Caco-2 (cell line): ENCODE measurements at regions not wholly inside any gene's neighbourhood (a gene's known extent, or its start where the extent isn't known, plus 50 kb on each side); places are given as distances from the start of the nearest gene placed in this dataset.
"Not testable (repeated sequence)": the region's sequence is repeated elsewhere in the genome, so short reads cannot be mapped to it uniquely, and the experiment has no call there.

Source experiments
- BruUV-seq: library from RNA; stranded (reverse); fragments of 400-500 nt; replicated peaks from 2 replicates; lab custom pipeline; 2021; lab: Mats Ljungman, UMichigan
- CTCF ChIA-PET: fragments of 300-600 bp; sonication (Branson Sonifier 250); formaldehyde crosslinking; loops from one replicate; lab custom pipeline; 2022; ENCODE audit warnings: antibody characterized with exemption; lab: Charles Lee
- POLR2A ChIA-PET: fragments of 300-600 bp; sonication (Branson Sonifier 250); formaldehyde crosslinking; loops from one replicate; lab custom pipeline; 2022; ENCODE audit warnings: antibody characterized with exemption; lab: Charles Lee
- DNase-seq, 2 experiments: peaks; one replicate each; pipeline versions ENCODE4 v3.0.0 to v3.0.0-alpha.2; 2020 to 2022
- H3K27me3 ChIP-seq: replicated peaks from 2 replicates; pipeline ENCODE4 v1.6.0; 2011; ENCODE audit warnings: low read length; ENCODE audit not compliant: control insufficient read depth, insufficient read depth
- H3K36me3 ChIP-seq: 2 replicates; pipeline ENCODE4 v1.5.1; 2011; ENCODE audit warnings: low read length; ENCODE audit not compliant: control insufficient read depth, insufficient read depth
- H3K4me1 ChIP-seq: fragments of 250-450 bp; sonication (Bioruptor Pico); 2 replicates; pipeline ENCODE4 v1.5.1; 2020; ENCODE audit warnings: mild to moderate bottlenecking
- H3K4me3 ChIP-seq: 2 replicates; pipeline ENCODE4 v1.5.1; 2011; ENCODE audit warnings: low read depth, mild to moderate bottlenecking, control low read depth, low read length
- H3K9me3 ChIP-seq: fragments of 250-450 bp; sonication (Bioruptor Pico); 2 replicates; pipeline ENCODE4 v1.5.1; 2020; ENCODE audit warnings: mild to moderate bottlenecking, moderate library complexity
- H3K27ac Mint-ChIP-seq: one replicate; pipeline ENCODE4 v1.8.0; 2022; ENCODE audit warnings: mixed read lengths; ENCODE audit not compliant: unreplicated experiment
- H3K27me3 Mint-ChIP-seq: one replicate; pipeline ENCODE4 v1.8.0; 2022; ENCODE audit warnings: mixed read lengths; ENCODE audit not compliant: insufficient read depth, unreplicated experiment
- H3K36me3 Mint-ChIP-seq: one replicate; pipeline ENCODE4 v1.8.0; 2022; ENCODE audit warnings: mild to moderate bottlenecking, mixed read lengths; ENCODE audit not compliant: insufficient read depth, unreplicated experiment
- H3K4me1 Mint-ChIP-seq: one replicate; pipeline ENCODE4 v1.8.0; 2022; ENCODE audit warnings: low read depth, mixed read lengths; ENCODE audit not compliant: unreplicated experiment
- H3K4me3 Mint-ChIP-seq: one replicate; pipeline ENCODE4 v1.8.0; 2022; ENCODE audit warnings: mild to moderate bottlenecking, moderate library complexity, mixed read lengths; ENCODE audit not compliant: unreplicated experiment
- H3K9me3 Mint-ChIP-seq: one replicate; pipeline ENCODE4 v1.8.0; 2022; ENCODE audit warnings: mixed read lengths; ENCODE audit not compliant: unreplicated experiment
- intact Hi-C: fragments of 100-400 bp; cut with micrococcal nuclease; formaldehyde crosslinking; loops from one replicate; pipeline ENCODE4 v1.10.0; 2022; ENCODE audit not compliant: unreplicated experiment
- TF ChIP-seq, protein P1 (sequence below), 2 experiments: fragments of 200-600 bp in 1 of 2; IDR thresholded peaks; 1 replicate in 1 of 2; 2 replicates in 1 of 2; pipeline versions ENCODE4 v1.5.1 to v1.8.0; 2011 to 2022; ENCODE audit warnings: antibody characterized with exemption in 1 of 2, control low read depth in 1 of 2, inconsistent platforms in 1 of 2, low read depth in 1 of 2, low read length in 1 of 2, mild to moderate bottlenecking in 1 of 2, moderate library complexity in 1 of 2; ENCODE audit not compliant: insufficient read depth in 1 of 2, severe bottlenecking in 1 of 2, unreplicated experiment in 1 of 2

DNA sequence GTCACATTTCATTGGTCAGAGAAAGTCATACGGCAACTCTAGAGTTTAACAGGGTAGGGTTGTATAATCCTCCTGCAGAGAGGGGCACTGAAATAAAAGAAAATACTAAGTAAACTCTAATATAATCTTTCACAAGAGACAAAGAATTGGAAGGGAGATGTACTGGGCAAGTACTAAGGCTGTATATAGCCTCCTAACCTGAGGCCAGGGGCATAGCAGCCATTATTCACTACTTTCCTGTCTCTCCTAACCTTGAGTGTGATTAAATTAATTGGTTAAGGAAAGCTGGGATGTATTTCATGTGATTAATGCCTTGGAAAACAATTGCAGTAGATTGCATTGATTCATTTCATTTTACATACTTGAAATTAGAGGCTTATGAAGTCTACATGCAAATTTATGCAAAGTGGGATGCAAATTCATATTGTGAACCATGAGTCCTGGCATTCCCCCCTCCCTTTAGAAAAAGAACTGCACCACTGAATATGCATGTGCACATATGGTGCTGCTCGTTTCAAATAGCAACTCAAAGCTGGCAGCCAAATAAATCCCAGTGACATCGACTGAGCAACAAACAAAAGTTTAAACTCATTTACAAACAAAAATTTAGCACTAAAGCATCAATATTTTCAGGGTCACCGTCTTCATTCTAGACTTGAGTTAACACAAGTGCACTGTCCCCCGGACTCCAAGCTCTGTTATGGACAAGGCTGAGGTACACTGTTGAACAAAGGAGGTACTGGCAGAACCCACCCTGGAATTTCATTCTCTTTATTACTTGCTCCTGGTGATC is 70.0 kb downstream of the DMAC1 start:
- Histone ChIP-seq H3K4me1 (no peaks in the 10 kb centered on the region), H3K4me3 (no peak overlapping the region), H3K27me3 (no peaks in the 10 kb centered on the region), H3K9me3 (no peaks in the 10 kb centered on the region), H3K36me3 (no peaks in the 10 kb centered on the region)
- POLR2A ChIA-PET, result no interaction called here
- BruUV-seq, result no TSS peak
- H3K9me3 Mint-ChIP-seq, result no peaks in the 10 kb centered on the region
- peaks cover 6% of the 10 kb centered on the region for H3K4me1 Mint-ChIP-seq
- DNase-seq, result no peak
- CTCF ChIA-PET, result no interaction called here
- no peaks in the 10 kb centered on the region for H3K36me3 Mint-ChIP-seq
- no peaks in the 10 kb centered on the region for H3K27me3 Mint-ChIP-seq
- TF ChIP-seq, protein P1, sequence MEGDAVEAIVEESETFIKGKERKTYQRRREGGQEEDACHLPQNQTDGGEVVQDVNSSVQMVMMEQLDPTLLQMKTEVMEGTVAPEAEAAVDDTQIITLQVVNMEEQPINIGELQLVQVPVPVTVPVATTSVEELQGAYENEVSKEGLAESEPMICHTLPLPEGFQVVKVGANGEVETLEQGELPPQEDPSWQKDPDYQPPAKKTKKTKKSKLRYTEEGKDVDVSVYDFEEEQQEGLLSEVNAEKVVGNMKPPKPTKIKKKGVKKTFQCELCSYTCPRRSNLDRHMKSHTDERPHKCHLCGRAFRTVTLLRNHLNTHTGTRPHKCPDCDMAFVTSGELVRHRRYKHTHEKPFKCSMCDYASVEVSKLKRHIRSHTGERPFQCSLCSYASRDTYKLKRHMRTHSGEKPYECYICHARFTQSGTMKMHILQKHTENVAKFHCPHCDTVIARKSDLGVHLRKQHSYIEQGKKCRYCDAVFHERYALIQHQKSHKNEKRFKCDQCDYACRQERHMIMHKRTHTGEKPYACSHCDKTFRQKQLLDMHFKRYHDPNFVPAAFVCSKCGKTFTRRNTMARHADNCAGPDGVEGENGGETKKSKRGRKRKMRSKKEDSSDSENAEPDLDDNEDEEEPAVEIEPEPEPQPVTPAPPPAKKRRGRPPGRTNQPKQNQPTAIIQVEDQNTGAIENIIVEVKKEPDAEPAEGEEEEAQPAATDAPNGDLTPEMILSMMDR (IDR thresholded peaks at IDR 0.05; ENCODE audit: insufficient read depth in 1 of 2, low read depth in 1 of 2, low read length in 1 of 2, severe bottlenecking in 1 of 2, unreplicated experiment in 1 of 2), result no peak
- H3K27ac Mint-ChIP-seq, result no peak overlapping the region
- intact Hi-C loops, result no loop called here
- H3K4me3 Mint-ChIP-seq, result no peak overlapping the region

GRCh38 chr9:7721291-7721690 is 78.3 kb downstream of the DMAC1 start:
- Mint-ChIP-seq H3K4me3 (no peak overlapping the region), H3K36me3 (no peaks in the 10 kb centered on the region), H3K27ac (no peak overlapping the region), H3K4me1 (no peaks in the 10 kb centered on the region), H3K9me3 (peaks cover under 1% of the 10 kb centered on the region), H3K27me3 (no peaks in the 10 kb centered on the region)
- intact Hi-C loops, result no loop called here
- TF ChIP-seq, protein P1 (IDR thresholded peaks at IDR 0.05; ENCODE audit: insufficient read depth in 1 of 2, low read depth in 1 of 2, low read length in 1 of 2, severe bottlenecking in 1 of 2, unreplicated experiment in 1 of 2), result no peak
- POLR2A ChIA-PET, result no interaction called here
- no peaks in the 10 kb centered on the region for H3K9me3 ChIP-seq
- no peak overlapping the region for H3K4me3 ChIP-seq
- H3K36me3 ChIP-seq, result no peaks in the 10 kb centered on the region
- H3K4me1 ChIP-seq, result no peaks in the 10 kb centered on the region
- no peaks in the 10 kb centered on the region for H3K27me3 ChIP-seq
- no TSS peak for BruUV-seq
- CTCF ChIA-PET, result no interaction called here
- no peak for DNase-seq

DNA sequence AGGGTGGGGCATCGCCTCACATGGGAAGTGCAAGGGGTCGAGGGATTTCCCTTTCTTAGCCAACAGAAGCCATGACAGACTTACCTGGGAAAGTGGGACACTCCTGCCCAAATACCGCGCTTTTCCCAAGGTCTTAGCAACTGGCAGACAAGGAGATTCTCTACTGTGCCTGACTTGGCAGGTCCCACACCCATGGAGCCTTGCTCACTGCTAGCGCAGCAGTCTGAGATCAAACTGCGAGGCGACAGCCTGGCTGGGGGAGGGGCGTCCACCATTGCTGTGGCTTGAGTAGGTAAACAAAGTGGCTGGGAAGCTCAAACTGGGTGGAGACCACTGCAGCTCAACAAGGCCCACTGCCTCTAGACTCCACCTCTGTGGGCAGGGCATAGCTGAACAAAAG is 86.5 kb downstream of the DMAC1 start:
- DNase-seq, H3K36me3 ChIP-seq, H3K27me3 ChIP-seq, H3K4me3 Mint-ChIP-seq, H3K4me3 ChIP-seq, BruUV-seq, intact Hi-C loops, H3K9me3 ChIP-seq, H3K4me1 ChIP-seq, H3K27ac Mint-ChIP-seq, POLR2A ChIA-PET, H3K4me1 Mint-ChIP-seq, H3K27me3 Mint-ChIP-seq, H3K36me3 Mint-ChIP-seq, CTCF ChIA-PET: not testable (repeated sequence)
- peaks cover 15% of the 10 kb centered on the region for H3K9me3 Mint-ChIP-seq
